CD4-positive, alpha-beta T cell treated with Interleukin-1 beta for 1 hour (primary cell): ENCODE measurements at regions not wholly inside any gene's neighbourhood (a gene's known extent, or its start where the extent isn't known, plus 50 kb on each side); places are given as distances from the start of the nearest gene placed in this dataset.
A peak's percentile ranks its signal among the peaks of the same experiment; 100 is the strongest.
"Not testable (repeated sequence)": the region's sequence is repeated elsewhere in the genome, so short reads cannot be mapped to it uniquely, and the experiment has no call there.

Experiments used
- DNase-seq, 2 donors: peaks; one replicate each; pipeline ENCODE4 v3.0.0-alpha.2; 2020 to 2022

DNA sequence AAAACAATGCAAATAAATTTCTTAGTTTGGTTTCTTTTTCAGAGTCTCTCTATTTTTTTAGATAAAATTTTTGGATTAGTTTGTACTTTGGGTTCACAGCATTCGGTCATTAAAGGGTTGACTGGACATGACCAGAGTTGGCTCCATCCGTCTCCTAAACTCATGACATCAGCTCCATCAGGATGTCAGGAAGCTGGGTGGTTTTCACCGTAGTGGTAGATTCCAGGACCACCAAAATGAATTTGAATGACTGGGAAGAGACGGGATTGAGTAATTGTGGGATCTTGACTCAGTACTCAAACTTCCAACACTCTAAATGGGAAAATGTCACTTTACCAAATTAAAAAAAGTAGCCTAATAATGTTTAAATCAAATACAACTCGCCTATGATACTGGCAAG, 279.2 kb upstream of the DUSP10 start:
- DNase-seq = no peak

DNA sequence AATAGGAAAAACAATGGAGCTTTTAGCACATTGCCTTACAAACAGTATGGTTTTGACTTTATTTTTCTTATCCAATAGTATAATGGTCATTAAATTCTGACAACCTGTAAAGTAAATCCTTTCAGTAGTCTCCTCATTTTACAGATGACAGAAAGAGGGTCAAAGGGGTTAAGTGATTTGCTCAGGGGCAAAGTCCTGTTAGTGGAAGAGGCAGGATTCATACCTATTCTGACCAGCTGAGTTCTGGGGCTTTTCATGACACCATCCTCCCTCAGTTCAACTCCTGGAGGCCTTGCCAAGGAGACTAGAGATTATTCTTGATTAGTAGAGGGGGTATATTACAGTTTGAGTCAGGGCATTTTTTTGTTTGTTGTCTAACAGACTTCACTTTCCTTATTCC, 278.7 kb upstream of the DUSP10 start:
- DNase-seq = no peak

DNA sequence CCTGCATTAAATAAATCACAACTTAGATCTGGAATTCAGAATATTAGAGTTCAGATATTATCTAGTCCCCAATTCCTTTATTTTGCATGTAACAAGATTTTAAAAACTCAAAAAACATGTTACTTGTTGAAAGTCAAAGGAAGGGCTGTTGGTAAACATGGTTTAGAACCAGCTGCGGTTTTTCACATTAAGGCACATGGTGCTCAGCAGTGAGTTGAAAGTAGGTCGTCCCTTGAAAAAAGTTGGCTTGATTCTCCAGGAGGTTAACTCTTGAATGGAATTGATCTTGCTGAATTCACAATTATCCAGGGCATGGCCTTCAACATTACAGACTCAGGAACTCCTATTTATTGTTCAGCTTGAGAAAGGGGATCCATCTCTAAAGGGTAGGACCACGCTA, 277.1 kb upstream of the DUSP10 start:
- DNase-seq = no peak

DNA sequence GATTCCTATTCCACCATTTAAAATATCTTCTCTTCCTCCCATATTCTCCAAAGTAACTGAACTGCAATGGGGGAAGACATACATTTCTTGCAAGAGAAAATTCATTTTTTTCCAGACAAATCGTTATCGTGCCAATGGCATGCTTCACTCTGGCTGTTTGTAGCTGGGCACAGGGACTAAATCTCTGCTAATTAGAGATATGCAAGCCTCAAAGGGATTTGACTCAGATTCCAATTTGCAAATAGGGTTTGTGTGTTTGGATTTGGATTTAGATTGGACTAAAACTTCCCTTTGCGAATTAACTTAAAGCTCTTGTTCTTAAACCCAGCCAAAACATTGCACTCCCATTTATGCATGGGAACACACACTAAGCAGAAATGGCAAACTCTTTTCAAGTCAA, 276.2 kb upstream of the DUSP10 start:
- DNase-seq = no peak

DNA sequence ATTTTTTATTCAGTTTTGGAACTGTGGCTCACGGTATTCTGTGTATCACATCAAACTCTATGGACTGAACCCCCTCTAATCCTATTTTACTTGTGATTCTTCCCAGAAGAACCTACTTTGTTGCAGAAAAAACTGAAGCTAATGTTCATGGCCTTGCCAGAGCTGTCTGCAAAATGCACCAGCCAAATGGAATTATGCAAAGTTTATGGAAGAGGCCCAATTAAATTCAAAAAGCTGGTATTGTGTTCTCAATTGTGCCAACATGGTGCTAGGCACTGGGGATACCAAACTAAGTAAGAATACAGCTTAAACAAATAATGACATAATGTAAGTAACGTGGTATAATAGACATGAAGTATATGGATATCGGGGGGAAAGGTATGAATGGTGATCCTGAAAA, 273.8 kb upstream of the DUSP10 start:
- no peak for DNase-seq

DNA sequence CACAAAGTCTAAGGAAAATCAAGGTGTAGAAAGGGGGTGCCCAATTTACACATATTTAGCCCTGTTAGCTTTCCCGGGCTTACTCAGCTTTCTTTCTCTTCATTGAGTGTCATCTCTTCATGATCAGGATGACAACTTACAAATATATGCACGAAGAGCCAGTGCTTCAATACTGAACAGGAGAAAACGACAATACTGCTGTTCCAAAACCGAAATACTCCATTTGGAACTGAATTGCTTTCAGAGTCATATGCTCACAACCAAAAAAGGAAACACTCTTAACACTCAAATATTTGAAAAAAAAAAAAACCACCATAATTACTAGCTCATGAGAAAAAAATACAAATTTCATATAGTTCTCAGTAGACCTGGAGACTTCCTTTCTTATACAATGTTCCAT, 272.1 kb upstream of the DUSP10 start:
- no peak for DNase-seq

DNA sequence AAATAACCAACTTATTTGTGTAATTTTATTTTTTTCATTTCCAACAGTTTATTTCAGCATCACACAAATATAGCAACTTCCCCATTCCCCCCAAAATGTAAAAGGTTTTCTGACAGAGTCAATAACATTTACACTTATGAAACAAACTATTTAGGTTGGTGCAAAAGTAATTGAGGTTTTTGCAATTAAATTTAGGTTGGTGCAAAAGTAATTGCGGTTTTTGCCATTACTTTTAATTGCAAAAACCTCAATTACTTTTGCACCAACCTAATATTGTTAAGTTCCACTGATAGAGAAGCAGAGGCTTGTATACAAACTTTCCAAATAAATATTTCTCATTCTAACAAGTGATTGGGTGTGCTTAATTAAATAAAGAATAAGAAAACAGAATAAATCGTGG, 270.9 kb upstream of the DUSP10 start:
- DNase-seq = no peak

DNA sequence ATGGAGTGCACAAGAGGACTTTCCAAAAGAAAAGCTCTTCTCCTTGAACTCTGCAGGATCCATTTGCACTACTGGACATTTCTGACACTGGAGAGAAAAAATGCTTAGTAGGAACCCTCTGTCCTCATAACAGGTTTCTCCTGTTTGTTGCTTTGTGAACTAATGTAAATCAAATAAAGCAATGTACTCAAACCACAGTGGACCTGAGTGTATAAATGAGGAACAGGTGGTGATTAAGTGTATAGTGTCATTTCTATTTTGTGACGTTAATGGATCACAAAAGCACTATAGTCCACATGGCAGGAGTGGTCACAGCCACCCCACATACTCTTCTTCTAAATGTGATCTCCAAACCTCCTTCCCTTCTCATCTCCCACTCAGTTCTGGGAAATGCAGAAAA, 268.4 kb upstream of the DUSP10 start:
- no peak for DNase-seq

DNA sequence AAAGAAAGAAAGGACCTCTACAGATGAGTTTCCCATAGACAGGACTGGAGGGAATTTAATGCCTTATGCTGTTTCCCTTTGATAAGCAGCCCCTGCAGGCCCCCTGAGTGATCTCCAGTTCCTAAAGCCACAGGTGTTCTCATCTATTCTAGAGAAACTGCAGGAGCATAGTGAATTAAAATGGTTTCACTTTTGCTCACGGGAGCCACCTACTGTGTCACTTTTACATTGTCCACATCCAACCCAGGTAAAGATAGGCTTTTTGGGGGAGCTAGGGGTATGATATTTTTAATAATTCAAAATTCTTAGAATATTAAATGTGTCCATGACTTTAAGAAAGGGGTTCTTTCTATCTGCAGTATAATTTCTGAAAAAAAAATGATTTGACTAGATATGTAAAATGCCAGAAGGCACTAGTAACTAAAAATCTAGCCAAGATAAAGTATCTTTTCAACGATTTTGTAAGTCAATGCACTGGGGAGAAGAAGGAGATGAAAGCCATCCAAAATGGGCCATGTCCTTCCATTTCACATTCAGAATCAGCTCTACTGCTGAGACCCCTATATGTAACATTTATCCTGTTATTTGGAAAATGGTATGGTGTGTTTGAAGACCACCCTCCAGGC, 267.3 kb upstream of the DUSP10 start:
- peak; percentile 19 to 29 for DNase-seq

DNA sequence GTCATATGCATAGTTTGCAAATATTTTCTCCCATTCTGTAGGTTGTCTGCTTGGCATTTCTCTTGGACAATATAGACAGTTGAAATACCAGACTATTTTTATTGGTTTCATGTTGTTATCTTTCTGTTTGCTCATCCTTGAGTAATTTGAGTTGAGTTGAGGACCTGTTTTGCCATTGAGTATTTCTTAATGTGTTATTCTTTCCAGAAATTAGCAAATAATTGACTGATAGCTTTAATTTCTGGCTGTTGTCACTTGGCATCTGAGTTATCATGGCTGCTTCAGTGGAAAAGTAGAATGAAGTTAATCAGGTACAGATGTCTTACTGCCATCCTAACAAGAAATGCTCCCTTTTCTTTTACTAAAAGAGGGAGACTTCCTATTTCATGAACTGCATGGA, 264.8 kb upstream of the DUSP10 start:
- DNase-seq = no peak

DNA sequence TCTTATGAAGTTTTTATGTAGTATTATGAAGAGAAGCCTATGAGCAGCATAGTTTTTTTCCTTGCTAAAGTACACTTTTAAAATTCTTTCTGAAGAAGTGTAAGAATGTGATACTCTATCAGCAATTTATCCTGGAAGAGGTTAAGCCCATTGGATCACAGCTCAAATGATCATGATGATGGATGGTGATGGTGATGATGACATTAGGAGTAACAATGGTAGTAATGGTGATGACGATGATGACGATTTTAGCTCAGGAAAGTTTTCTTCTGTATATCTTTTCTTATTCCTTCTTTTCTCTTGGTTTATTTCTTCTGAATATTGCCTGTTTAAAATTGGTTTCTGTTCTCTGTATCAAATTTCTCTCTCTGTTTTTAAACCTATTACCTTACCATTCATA, 262.9 kb upstream of the DUSP10 start:
- DNase-seq = no peak

DNA sequence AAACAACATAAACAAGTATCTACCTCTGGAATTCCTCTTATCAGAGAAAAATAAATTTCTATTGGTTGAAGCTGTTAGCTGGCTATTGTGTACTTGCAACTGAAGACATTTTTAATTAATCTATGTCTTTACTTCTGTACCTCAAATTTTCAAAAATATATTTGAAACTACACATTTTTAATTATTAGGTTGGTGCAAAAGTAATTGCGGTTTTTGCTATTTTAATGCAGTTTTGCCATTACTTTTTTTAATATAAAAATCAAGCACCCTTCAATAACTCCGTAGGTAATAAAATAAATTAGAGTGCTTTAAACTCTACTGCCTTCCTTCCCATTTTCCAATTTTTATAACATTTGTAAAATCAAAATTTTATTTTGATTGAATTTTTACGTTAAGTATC, 262.1 kb upstream of the DUSP10 start:
- no peak for DNase-seq

DNA sequence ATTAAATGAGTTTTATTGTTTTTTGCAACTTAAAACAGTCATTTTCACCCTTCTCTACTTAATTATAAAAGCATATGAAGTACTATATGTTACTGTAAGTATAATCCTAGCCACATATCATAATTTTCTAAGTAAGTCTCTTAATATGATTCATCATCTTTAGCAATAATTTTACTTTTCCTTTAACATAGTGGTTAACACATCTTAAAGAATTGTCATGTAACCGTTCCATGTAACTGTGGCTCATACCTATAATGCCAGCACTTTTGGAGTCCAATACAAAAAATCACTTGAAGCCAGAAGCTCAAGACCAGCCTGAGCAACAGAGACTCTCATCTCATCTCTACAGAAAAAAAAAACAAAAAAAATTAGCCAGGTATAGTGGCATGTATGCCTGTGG, 260.6 kb upstream of the DUSP10 start:
- DNase-seq = no peak

DNA sequence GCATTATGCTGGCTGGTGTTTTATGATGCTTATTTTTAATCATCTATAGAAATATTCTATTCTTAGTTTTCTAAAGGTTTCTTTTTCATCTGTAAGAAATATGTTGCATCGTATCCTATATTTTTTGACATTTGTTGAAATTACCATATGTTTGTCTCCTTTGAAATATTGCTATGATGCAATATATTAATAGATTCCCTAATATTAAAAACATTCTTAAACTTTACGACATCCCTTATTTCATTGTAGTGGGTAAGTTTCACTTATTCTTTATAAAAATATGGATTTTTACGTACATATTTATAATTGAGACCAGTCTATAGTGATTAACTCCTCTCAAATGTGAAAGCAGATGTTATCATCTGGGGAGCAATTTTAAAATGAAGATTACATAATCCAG, 258.2 kb upstream of the DUSP10 start:
- no peak for DNase-seq

DNA sequence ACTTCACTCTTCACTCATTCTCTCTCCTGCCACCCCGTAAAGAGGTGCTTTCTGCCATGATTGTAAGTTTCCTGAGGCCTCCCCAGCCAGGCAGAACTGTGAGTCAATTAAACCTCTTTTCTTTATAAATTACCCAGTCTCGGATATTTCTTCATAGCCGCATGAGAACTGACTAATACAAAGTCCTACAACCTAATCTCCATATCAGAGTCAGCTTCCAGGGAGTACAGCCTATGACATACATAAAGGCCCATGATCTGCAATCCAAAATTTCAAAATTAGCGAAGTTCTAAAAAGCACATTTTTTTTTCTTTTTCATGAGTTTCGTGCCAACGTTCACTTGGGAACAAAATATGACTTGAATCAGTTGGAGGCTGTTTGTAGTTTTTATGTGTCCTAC, 256.9 kb upstream of the DUSP10 start:
- DNase-seq = no peak

DNA sequence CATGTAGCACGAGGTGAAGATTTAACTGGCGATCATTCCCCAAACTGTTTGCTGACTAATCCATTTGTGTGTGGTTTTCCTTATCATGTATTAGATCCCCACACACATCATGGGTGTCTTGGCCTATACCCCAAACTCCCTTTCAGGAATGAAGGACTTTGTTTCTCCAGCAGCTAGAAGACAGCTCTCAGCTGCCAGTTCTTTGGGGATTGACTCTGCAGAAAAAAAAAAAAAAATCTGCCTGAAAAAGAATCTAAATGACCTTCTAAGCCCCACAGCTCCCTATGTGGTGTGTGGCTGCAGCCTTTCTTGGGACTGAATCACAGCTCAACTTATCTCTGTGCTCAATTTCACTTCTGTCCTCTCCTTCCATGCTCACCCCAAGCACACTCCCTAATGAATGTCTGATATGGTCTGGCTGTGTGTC, 256.3 kb upstream of the DUSP10 start:
- no peak for DNase-seq

DNA sequence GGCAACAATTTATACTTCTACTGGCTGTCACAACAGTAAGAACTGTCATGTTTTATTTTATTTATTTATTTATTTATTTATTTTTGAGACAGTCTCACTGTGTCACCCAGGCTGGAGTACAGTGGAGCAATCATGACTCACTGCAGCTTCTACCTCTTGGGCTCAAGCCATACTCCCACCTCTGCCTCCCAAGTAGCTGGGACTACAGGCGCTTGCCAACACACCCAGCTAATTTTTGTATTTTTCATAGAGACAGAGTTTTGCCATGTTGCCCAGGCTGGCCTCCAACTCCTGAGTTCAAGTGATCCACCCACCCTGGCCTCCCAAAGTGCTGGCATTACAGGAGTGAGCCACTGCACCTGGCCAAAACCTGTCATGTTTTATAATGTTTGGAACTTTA, 255.1 kb upstream of the DUSP10 start:
- not testable (repeated sequence) for DNase-seq

DNA sequence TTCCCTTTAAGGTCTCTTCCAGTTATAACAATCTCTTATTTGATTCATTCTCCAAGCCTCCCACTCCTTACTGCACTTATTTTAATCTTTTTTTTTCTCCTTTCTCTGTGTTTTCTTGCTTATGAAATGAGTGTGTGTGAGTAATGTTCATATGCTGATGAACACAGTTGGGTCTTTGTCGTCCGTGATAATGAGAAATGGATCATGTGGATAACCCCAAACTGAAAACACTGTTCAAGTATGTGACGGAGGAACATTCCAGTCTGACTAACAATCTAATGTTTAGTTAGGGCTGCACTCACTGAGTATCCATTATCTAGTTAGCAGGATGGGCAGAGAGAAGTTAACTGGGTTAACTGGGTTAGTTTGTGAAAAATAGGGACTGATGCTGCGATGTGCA, 253.1 kb upstream of the DUSP10 start:
- no peak for DNase-seq

DNA sequence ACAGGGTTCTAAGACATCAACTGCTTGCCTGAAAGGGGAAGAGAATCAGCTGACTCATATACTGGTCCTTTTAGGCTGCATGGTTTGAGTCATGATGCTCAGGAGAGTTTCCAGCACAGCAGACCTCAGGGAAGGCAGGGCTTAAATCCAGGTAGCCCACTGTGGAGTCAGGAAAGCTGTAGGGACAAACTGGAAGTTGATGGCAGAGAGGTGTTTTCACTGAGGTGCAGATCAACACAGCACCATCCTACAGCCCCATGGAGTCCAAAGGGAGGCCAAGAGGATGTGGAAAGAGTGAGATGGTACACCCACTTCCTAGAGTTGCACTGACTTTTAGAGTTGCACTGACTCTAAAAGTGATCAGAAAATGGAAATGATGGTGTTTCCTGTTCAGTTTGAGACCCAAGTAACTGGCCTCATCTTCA, 252.4 kb upstream of the DUSP10 start:
- DNase-seq = no peak

DNA sequence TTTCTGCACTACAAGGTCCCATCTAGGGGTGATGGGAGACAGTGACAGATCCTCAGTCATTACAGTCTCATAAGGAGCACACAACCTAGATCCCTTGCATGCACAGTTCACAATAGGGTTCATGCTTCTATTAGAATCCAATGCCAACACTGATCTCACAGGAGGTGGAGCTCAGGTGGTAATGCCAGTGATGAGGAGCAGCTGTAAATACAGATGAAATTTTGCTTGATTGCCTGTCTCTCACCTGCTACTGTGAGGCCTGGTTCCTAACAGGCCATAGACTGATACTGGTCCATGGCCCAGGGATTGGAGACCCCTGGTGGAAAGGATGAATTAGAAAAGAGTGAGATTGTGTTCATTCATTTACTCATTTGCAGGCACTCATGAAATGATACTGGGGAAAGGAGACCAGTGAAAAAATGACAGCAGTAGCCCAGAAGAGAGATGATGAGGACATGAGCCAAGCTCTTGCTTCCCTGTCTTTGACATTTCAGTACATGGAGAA, 251.6 kb upstream of the DUSP10 start:
- no peak for DNase-seq

DNA sequence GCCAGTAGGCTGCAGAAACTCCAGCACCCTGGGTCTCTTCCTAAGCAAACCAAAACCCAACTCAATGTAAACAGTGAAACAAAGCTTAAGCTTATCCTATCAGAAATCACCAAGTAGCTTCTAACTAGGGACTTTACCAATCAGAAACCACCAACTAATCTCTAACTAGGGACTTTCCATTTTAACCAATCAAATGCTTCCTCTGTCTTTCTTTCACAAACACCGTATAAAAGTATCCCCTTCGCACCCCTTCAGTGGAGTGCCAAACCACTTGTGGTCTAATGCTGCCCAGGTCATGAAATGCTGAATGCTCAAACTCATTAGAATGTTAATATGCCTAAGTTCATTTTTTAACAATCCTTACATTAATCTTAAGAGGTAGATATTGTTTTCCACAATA, 250.5 kb upstream of the DUSP10 start:
- no peak for DNase-seq

DNA sequence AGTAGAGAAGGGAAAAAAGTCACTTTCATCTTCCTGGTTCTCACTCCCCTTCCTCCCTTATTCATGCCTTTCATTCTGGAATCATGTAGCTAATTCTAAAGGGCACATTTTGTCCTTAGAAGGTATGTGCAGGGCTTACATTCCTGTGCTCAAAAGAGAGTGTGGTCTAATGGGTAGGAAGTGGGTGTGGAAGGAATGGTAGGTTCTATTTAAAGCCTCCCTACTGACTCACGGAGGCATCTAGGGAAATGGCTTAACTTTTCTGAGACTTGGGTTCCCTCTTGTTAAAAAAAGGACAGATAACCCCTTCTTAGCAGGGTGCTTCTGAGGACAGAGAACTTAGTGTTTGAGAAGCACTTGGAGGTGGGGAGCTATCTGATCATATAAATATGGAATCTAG, 249.3 kb upstream of the DUSP10 start:
- DNase-seq = no peak

DNA sequence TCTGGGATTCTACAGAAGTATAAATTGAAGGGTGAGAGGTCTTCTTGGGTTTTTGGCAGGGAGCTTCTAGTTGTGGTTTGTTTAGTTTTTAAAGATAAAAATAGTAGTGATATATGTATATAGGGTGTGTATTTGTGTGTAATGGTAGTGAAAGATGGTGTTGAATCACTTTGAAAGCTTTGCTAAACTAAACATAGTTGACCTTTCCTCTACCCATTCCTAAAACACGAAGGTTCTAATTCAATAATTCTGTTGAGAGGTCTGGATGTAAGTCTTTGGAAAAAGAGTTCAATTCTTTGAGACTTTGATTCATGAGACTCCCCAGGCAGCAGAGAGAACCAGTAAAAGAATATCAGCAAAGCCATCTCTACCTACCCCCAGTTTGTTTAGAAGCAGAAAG, 247.9 kb upstream of the DUSP10 start:
- DNase-seq = no peak

DNA sequence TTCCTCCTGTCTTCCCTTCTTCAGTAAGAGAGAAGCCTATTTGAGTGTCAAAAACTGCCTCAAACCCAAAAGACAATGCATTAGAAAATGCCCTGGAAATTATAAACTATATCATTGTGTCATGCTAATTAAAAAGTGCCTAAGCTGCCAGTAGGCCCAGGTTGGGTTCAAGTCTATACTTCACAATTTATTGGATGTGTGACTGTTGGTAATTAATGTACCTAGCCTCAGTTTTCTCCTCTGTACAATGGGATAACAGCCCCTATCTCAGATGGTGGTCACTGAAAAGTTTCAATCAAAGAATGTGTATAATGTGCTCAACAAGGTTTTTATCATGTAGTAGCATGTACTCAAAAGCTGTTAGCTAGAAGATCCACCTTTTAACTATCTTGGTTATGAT, 246.9 kb upstream of the DUSP10 start:
- no peak for DNase-seq

DNA sequence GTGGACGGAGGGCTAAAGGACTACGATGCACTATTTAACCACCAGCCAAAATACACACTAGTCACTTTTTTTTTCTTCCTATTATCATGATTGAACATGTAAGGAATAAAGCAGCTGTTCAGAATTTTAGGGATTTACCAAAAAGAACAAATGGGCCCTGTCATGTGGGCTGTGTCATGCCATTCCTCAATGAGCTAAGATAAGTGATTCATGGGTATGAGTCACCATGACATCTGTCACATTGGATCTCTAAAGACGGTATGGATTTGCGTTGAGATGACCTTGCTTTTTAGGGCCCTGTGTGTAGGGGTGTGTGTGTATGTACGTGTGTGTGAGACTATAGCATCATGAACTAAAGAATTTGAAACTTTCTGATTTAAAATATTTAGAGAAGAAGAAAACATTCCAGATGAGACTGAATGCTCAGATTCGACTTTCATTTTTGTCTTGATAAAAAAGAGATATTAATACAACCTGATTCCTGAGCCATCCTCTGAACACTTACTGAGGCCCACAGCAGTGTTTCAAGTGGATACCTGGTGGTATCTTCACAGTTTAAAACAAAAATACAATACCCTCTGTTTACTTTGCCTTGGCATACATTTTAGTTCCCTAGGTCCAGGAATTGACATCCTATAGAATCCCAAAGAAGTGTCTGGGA, 246.1 kb upstream of the DUSP10 start:
- no peak for DNase-seq
